ENCODE measurements at regions not wholly inside any gene's neighbourhood (a gene's known extent, or its start where the extent isn't known, plus 50 kb on each side); places are given as distances from the start of the nearest gene placed in this dataset.

DNA sequence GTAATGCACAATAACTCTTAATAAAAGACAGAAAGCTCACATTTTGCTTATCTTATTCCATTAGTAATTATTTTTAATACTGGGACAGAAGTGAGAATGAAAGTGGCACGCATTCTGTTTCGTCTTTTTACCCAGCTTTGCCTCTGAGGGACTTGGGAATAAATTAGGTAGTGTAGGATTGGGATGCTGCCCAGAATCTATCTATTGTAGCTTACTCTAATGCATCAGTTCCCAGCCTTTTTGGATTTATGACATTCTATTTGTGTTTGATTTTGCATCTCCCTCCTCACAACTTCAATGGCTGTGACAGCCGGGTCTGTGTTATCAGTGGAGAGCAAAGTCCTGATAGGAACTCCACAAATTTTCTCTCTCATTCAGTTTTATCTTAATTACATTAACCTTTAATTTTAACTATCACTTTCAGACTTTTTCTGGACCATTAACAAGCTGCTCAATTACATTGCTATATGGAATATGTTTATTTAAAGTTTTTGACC is 62.9 kb upstream of the TULP4 start:
- H3K4me1 ChIP-seq (replicated peaks in 1 of 2; ENCODE audit: control insufficient read depth in 2 of 2, insufficient read depth in 2 of 2, low read length in 2 of 2) = no peaks in the 10 kb centered on the region; a peak in 1 of 5 replicates
- in situ Hi-C loops (cut with MboI) (no loop called here), intact Hi-C loops (cut with micrococcal nuclease) (no loop called here)
- no peak overlapping the region for H3K4me2 ChIP-seq (ENCODE audit: insufficient read depth, low read length)
- BruUV-seq (replicated peaks) = no TSS peak
- DNase-seq (ENCODE audit: extremely low read depth in 1 of 4, low spot score in 3 of 4) (no peak), ATAC-seq (no peak), FAIRE-seq (no peak)
- no peak overlapping the region for H3K27ac ChIP-seq (ENCODE audit: extremely low read depth, low read depth, low read length)
- POLR2A ChIA-PET = interaction anchor here (1.3 kb wide), 2 partner anchors 9 to 19 kb away, joined by 3 to 5 read pairs; no protein-coding TSS in a partner anchor
- 69% methylated on average over 3 of the region's 3 CpGs for WGBS (ENCODE audit: insufficient coverage, low coverage, missing lambda C conversion rate)
- no peak overlapping the region for H3K4me3 ChIP-seq
- H3K9ac ChIP-seq (ENCODE audit: insufficient read depth in 1 of 2, low read depth in 2 of 2, low read length in 2 of 2) = no peak overlapping the region
- no peak for TF ChIP-seq NCOA2 (IDR thresholded peaks at IDR 0.05; ENCODE audit: partially characterized antibody in 2 of 2)
- no peak for TF ChIP-seq HNRNPK (IDR thresholded peaks at IDR 0.05; ENCODE audit: low read depth, low read length, poor library complexity, severe bottlenecking)
- no peak for TF ChIP-seq KDM5B (IDR thresholded peaks at IDR 0.05; ENCODE audit: insufficient replicate concordance, low read depth, low read length)
- TF ChIP-seq ZNF239 (CRISPR knock-in tag; IDR thresholded peaks at IDR 0.05) = no peak
- TF ChIP-seq TCF7L2 (IDR thresholded peaks at IDR 0.05; ENCODE audit: low read depth, low read length) = no peak
- TF ChIP-seq GABPB1 (CRISPR knock-in tag; IDR thresholded peaks at IDR 0.05) = no peak
- TF ChIP-seq HDAC8 (tag; IDR thresholded peaks at IDR 0.05) = no peak
- H4K20me1 ChIP-seq (replicated peaks; ENCODE audit: control insufficient read depth, insufficient read depth, low read length) = no peaks in the 10 kb centered on the region
- CTCF ChIA-PET (ENCODE audit: low intra/inter-chr PET ratio) = no interaction called here
- peaks cover 20% of the 10 kb centered on the region for H3K36me3 ChIP-seq (ENCODE audit: control insufficient read depth, insufficient read depth, low read length)
- no peaks in the 10 kb centered on the region for H3K9me3 ChIP-seq (replicated peaks; ENCODE audit: control insufficient read depth, insufficient read depth, low read depth, low read length)
- H3K79me2 ChIP-seq (ENCODE audit: control insufficient read depth, insufficient read depth, low read length) = peaks cover 8% of the 10 kb centered on the region; the same call in 2 of the 3 replicates
- H3K27me3 ChIP-seq (ENCODE audit: control insufficient read depth in 2 of 2, insufficient read depth in 2 of 2, low read length in 2 of 2) = no peaks in the 10 kb centered on the region
- no peak overlapping the region for H2AFZ ChIP-seq (ENCODE audit: low read depth, low read length)
- H3K9me1 ChIP-seq (ENCODE audit: control insufficient read depth, insufficient read depth, low read length) = no peaks in the 10 kb centered on the region
